Keratinocyte (primary cell): ENCODE measurements at regions not wholly inside any gene's neighbourhood (a gene's known extent, or its start where the extent isn't known, plus 50 kb on each side); places are given as distances from the start of the nearest gene placed in this dataset.

Experiments used
- CTCF ChIP-seq, 3 experiments: IDR thresholded peaks in 1 of 3; conservative IDR thresholded peaks in 1 of 3; optimal IDR thresholded peaks in 1 of 3; 2 replicates in 2 of 3; 3 replicates in 1 of 3; pipeline versions ENCODE3 to v1.5.1; 2011; ENCODE audit warnings: low read length in 3 of 3, mild to moderate bottlenecking in 3 of 3, moderate library complexity in 2 of 3, control low read depth in 1 of 3, inconsistent platforms in 1 of 3; ENCODE audit not compliant: insufficient read depth in 2 of 3; ENCODE audit errors: extremely low read depth in 1 of 3
- EZH2 ChIP-seq: IDR thresholded peaks from one replicate; pipeline ENCODE4 v1.6.1; 2012; ENCODE audit warnings: inconsistent platforms, mild to moderate bottlenecking, low read length, moderate library complexity

DNA sequence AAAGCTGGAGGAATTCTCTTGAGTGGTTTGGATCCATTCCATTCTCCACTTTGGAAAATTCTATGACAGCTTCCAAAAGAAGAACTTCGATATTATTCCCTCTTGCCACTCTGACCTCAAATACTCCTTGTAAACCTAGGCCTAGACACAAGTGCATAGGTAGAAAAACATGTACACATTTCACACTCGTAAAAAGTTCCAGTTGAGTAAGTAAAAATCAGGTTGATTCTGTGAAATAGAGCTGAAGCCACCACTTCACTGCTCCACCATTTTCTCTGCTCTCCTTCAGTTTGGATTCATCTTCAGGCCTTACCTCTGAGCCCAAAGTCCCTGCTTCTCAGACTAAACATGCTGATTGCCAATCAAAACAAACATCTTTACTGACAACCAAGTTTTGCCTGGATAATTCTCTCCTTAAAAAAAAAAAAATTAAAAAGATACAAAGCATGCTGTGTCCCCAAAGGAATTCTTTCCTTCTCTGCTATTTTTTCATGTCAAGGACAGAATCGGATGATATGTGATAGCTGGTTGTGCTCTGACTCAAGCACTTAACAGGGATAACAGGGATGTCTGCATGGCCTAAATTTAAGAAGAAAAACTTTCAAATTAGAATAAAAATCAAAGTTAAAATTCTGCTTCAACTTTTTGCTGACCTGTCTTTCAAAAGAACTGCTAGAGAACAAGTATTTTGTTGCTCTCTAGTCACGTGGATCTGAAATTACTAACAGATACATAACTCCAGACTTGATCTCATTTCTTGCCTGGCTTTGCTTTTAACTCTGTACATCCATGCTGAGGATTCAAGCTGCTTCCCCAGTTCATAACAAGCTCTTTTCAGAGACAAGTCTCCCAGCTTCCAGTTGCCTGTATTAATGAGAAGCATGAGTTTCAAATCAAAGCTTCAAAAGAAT lies 420.9 kb upstream of the INTU start:
- TF ChIP-seq CTCF (optimal IDR thresholded peaks at IDR 0.05 in 1 of 3, IDR thresholded peaks at IDR 0.05 in 1 of 3, conservative IDR thresholded peaks at IDR 0.05 in 1 of 3; ENCODE audit: extremely low read depth in 1 of 3, insufficient read depth in 2 of 3, low read length in 3 of 3) (no peak), EZH2 (no peak)
